OCI-LY7 (cell line): ENCODE measurements at regions not wholly inside any gene's neighbourhood (a gene's known extent, or its start where the extent isn't known, plus 50 kb on each side); places are given as distances from the start of the nearest gene placed in this dataset.

ENCODE experiments used
- CTCF ChIP-seq: fragments of 200-600 bp; sonication (generic); conservative IDR thresholded peaks from 2 replicates; pipeline ENCODE4 v1.5.1; 2014; ENCODE audit warnings: mild to moderate bottlenecking, antibody characterized with exemption, low read length, moderate library complexity, mixed read lengths
- EZH2phosphoT487 ChIP-seq: fragments of 200-600 bp; sonication (generic); IDR thresholded peaks from 2 replicates; pipeline ENCODE4 v1.6.1; 2018; ENCODE audit warnings: low read depth, borderline replicate concordance, mild to moderate bottlenecking, mixed run types, antibody characterized with exemption, low read length, moderate library complexity, mixed read lengths

GRCh38 chr16:27644165-27644564 lies 94.2 kb downstream of the KATNIP start:
- TF ChIP-seq CTCF (no peak), EZH2phosphoT487 (no peak)
